ENCODE measurements at regions not wholly inside any gene's neighbourhood (a gene's known extent, or its start where the extent isn't known, plus 50 kb on each side); places are given as distances from the start of the nearest gene placed in this dataset.

DNA sequence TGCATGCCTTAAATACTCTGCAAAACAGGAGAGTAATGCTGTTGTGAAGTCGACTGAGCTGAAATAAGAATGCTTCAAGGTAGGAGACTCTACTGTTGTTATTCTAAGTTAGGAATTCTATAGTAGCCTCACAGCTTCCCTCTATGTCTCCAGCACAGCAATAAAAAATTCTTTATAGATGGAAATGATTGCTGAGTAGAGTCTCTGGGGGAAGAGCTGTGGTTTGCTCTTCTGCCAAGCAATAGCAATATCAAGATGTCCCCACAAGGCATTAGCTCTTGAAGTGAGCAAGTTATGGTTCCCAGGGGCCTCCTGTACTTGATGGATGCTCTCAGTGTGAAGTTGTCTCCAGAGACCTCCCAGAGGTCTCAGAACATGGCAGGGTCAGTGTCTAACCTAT is 880.6 kb upstream of the FRG1 start:
- H3K4me3 ChIP-seq (ENCODE audit: low read depth, low read length): no peak overlapping the region
- TF ChIP-seq, protein P1, sequence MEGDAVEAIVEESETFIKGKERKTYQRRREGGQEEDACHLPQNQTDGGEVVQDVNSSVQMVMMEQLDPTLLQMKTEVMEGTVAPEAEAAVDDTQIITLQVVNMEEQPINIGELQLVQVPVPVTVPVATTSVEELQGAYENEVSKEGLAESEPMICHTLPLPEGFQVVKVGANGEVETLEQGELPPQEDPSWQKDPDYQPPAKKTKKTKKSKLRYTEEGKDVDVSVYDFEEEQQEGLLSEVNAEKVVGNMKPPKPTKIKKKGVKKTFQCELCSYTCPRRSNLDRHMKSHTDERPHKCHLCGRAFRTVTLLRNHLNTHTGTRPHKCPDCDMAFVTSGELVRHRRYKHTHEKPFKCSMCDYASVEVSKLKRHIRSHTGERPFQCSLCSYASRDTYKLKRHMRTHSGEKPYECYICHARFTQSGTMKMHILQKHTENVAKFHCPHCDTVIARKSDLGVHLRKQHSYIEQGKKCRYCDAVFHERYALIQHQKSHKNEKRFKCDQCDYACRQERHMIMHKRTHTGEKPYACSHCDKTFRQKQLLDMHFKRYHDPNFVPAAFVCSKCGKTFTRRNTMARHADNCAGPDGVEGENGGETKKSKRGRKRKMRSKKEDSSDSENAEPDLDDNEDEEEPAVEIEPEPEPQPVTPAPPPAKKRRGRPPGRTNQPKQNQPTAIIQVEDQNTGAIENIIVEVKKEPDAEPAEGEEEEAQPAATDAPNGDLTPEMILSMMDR (IDR thresholded peaks at IDR 0.05; ENCODE audit: insufficient read depth, low read depth, low read length): no peak
- peak; percentile 54 for DNase-seq (ENCODE audit: low read depth)

DNA sequence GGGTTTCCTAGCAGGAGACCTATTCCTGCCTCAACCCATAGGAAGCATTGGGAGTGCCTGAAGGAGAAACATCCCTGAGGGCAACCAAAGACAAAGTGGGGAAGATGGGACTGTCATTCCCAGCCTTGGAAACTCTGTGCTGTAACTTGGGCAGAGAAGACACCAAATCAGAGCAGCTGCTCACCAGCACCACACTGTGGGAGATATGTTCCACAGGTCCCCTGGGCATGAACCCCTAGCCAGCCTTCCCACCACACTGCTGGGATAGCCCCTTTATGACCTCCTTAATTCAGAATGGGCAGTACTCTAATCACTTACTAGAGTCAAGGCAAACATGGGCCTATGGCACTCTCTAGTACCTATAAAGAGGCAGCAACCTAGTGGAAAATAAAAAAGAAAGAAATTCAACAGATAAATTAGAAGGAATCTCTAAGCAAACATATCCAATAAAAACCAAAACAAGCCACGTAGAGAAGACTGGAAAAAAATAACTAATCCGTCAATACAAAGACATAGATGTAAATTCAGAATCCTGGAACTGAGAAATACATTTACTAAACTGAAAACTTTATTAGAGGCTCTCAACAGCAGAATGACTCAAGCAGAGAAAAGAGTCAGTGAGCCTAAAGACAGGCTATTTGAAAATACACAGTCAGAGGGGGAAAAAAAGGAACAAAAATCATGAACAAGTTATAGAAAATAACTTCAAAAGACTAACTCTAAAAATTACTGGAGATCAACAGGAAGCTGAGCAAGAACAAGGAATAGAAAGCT is 878.4 kb upstream of the FRG1 start:
- TF ChIP-seq, protein P1 (IDR thresholded peaks at IDR 0.05; ENCODE audit: insufficient read depth, low read depth, low read length): peak; percentile 21
- no peak for DNase-seq (ENCODE audit: low read depth)
- H3K4me3 ChIP-seq (ENCODE audit: low read depth, low read length): no peak overlapping the region

DNA sequence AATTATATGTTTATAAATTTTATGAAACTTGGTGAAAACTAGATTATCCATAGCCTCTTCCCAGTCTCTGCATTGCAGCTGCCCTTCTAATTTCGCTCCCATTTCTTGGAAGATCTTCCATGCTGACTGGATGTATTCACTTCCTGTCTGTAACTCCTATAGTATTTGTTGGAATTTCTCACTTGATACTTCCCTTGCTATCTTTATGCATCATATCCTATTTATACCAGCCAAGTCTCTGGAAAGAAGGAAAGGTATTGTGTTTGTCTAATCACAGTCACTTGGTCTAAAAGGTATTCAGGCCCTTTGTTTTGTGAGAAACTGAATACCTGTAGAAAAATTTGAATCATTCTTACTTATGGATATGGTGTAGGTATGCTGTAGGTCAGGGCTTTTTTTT is 870.9 kb upstream of the FRG1 start:
- no peak overlapping the region for H3K4me3 ChIP-seq (ENCODE audit: low read depth, low read length)
- DNase-seq (ENCODE audit: low read depth): no peak

DNA sequence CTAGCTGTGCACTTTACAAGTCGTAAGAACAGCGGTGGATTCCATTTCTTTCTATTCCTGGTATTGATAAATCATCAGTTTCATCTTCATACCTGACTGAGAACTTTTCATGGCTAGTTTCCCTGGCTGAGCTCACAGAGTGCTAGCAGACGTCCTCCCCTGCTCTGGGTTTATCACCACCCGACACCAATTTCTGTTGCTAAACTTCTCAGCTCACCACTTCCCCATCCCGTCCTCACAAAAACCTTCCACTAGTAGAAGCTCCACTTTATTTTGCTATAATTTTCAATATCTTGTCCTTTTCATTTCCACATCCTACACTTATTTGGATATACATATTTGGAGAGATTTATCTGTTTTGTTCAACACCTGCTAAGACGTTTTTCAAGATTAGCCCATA is 869.4 kb upstream of the FRG1 start:
- H3K4me3 ChIP-seq (ENCODE audit: low read depth, low read length): no peak overlapping the region
- TF ChIP-seq, protein P1 (IDR thresholded peaks at IDR 0.05; ENCODE audit: insufficient read depth, low read depth, low read length): no peak
- DNase-seq (ENCODE audit: low read depth): no peak

More for the DNA sequence above, 870.9 kb upstream of the FRG1 start:
- TF ChIP-seq, protein P1 (IDR thresholded peaks at IDR 0.05; ENCODE audit: insufficient read depth, low read depth, low read length): no peak

DNA sequence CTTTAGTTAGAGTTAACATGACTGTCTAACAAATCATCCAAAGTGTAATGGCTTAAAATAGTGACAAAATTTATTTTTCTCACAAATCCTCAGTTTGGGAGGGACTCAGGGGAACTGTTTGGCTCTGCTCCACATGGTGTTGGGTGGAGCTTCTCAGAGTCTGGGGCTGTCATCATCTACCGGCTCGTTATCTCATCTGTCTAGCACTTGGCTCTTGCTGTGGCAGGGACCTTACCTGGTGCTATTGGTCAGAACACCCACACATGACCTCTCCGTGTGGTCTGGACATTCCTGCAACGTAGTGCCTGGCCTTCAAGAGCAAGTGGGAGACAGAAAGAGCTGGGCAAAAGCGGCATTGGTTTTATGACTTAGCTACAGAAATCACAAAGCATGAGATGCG is 866.9 kb upstream of the FRG1 start:
- DNase-seq (ENCODE audit: low read depth): no peak
- H3K4me3 ChIP-seq (ENCODE audit: low read depth, low read length): no peak overlapping the region
- TF ChIP-seq, protein P1 (IDR thresholded peaks at IDR 0.05; ENCODE audit: insufficient read depth, low read depth, low read length): no peak

DNA sequence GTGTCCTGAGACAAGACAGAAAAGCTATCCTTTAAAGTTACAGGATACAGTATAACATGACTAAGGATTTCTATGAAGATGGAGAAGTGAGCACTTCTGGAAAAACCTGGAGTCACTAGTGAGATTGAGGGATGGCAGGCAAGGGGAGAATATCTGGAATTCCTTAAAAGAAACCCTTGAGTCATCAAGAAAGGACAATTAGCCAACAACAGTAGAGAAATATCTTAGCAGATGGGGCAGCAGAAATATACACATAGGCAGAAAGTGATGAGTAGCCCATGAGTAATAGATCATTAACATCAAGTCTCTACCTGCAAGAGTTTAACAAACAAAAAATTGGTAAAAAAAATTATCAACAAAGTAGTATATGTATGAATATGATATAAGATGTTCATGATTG is 858.8 kb upstream of the FRG1 start:
- H3K4me3 ChIP-seq (ENCODE audit: low read depth, low read length): no peak overlapping the region
- no peak for DNase-seq (ENCODE audit: low read depth)
- TF ChIP-seq, protein P1 (IDR thresholded peaks at IDR 0.05; ENCODE audit: insufficient read depth, low read depth, low read length): no peak

DNA sequence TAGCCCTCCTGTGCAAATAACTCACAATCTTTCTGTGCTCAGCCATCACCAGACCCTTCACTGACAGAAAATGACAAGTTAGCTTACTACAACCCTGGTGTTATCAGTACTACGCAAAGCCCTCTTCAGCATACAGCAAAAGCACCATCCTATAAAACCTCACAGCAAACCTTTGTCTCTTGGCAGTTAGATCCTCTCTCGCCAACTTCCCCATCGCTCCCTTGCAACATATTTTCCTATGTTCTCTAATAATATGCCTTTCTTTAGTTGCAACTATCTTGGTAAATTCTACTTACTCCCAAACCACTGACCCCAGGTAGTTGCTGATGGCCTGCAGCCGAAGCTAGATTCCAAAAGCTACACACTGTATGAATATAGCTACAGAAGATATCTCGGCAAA is 856.9 kb upstream of the FRG1 start:
- no peak for DNase-seq (ENCODE audit: low read depth)
- H3K4me3 ChIP-seq (ENCODE audit: low read depth, low read length): no peak overlapping the region
- TF ChIP-seq, protein P1 (IDR thresholded peaks at IDR 0.05; ENCODE audit: insufficient read depth, low read depth, low read length): no peak
